ENCODE measurements at regions not wholly inside any gene's neighbourhood (a gene's known extent, or its start where the extent isn't known, plus 50 kb on each side); places are given as distances from the start of the nearest gene placed in this dataset.

- H4K20me1 ChIP-seq = no peaks in the 10 kb centered on the region
- no peaks in the 10 kb centered on the region for H3K36me3 ChIP-seq
- peaks cover 19% of the 10 kb centered on the region for H3K4me1 ChIP-seq
- H3K27ac ChIP-seq = no peak overlapping the region
- no peaks in the 10 kb centered on the region for H3K27me3 ChIP-seq
- H3K4me2 ChIP-seq = no peak overlapping the region
- no peak overlapping the region for H3K4me3 ChIP-seq
- TF ChIP-seq Cebpa-rat (IDR thresholded peaks at IDR 0.05) = no peak
- peaks cover 34% of the 10 kb centered on the region for H3K9me3 ChIP-seq
- H3K9ac ChIP-seq = no peak overlapping the region
These were observed 393.9 kb downstream of the KIF16B start for GRCh38 chr20:16179371-16179770.

GRCh38 chr20:16178546-16179135 lies 394.6 kb downstream of the KIF16B start:
- Histone ChIP-seq H3K27ac (no peak overlapping the region), H3K36me3 (no peaks in the 10 kb centered on the region), H3K27me3 (no peaks in the 10 kb centered on the region), H4K20me1 (no peaks in the 10 kb centered on the region), H3K4me3 (no peak overlapping the region), H3K9ac (no peak overlapping the region), H3K4me2 (no peak overlapping the region), H3K9me3 (peaks cover 35% of the 10 kb centered on the region), H3K4me1 (peaks cover 19% of the 10 kb centered on the region)
- no peak for TF ChIP-seq Cebpa-rat (IDR thresholded peaks at IDR 0.05)

- peak overlapping the region; percentile 64 for H3K4me2 ChIP-seq
- H3K27me3 ChIP-seq = no peaks in the 10 kb centered on the region
- H3K27ac ChIP-seq = peak overlapping the region; percentile 60
These were observed 397.8 kb downstream of the KIF16B start for GRCh38 chr20:16175322-16175961.

GRCh38 chr20:16174311-16174710 lies 398.9 kb downstream of the KIF16B start:
- Histone ChIP-seq H3K27ac (no peak overlapping the region), H3K27me3 (no peaks in the 10 kb centered on the region), H3K36me3 (no peaks in the 10 kb centered on the region), H3K4me1 (peaks cover 19% of the 10 kb centered on the region), H3K4me2 (no peak overlapping the region), H3K9ac (no peak overlapping the region), H3K9me3 (peaks cover 27% of the 10 kb centered on the region), H4K20me1 (no peaks in the 10 kb centered on the region), H3K4me3 (no peak overlapping the region)
- no peak for TF ChIP-seq Cebpa-rat (IDR thresholded peaks at IDR 0.05)

More at GRCh38 chr20:16175322-16175961, 397.8 kb downstream of the KIF16B start:
- Histone ChIP-seq H3K36me3 (no peaks in the 10 kb centered on the region), H3K4me3 (peak overlapping the region; percentile 9; the same call in 1 of the 2 replicates), H3K4me1 (peaks cover 19% of the 10 kb centered on the region), H3K9me3 (peaks cover 33% of the 10 kb centered on the region), H3K9ac (peak overlapping the region; percentile 46; the same call in 1 of the 2 replicates), H4K20me1 (no peaks in the 10 kb centered on the region)
- no peak for TF ChIP-seq Cebpa-rat (IDR thresholded peaks at IDR 0.05)

DNA sequence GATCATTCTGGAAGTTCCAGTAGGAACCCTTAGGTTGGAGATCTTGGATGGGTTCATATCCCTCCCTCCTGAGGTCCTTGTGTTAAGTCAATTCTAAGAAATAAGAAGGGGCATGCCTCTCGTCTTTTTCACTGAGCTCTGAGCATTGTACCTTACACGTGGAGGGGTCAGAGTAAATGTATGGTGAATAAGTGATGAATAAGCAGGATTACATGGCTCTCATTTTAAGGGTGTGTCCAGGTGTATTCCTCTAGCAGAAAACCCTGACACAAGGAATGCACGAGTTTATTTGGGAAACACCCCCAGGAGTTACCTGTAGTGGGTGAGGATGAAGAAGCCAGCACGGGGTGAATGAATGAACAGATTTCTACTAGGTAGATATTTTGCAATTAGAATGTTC lies 400.2 kb downstream of the KIF16B start:
- H3K36me3 ChIP-seq = no peaks in the 10 kb centered on the region
- H3K4me3 ChIP-seq = no peak overlapping the region
- no peak overlapping the region for H3K27ac ChIP-seq
- no peaks in the 10 kb centered on the region for H3K27me3 ChIP-seq
- no peak overlapping the region for H3K4me2 ChIP-seq
- H3K4me1 ChIP-seq = peaks cover 19% of the 10 kb centered on the region
- H4K20me1 ChIP-seq = no peaks in the 10 kb centered on the region
- H3K9ac ChIP-seq = no peak overlapping the region
- peaks cover 21% of the 10 kb centered on the region for H3K9me3 ChIP-seq
- TF ChIP-seq Cebpa-rat (IDR thresholded peaks at IDR 0.05) = no peak

DNA sequence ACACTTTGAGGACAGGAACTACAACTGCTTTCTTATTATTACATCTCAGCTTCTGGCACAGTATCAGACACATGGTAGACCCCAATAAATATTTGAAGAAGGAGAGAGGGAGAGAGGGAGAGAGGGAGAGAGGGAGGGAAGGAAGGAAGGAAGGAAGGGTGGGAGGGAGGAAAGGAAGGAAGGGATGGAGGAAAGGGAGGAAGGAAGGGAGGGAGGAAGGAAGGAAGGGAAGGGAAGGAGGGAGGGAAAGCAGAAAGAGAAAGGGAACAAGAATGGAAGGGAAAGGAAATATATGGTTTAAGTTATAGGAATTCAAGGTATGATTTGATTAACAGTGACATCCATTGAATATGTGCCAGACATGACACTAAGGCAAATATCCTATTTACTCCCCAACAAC lies 402.1 kb downstream of the KIF16B start:
- no peaks in the 10 kb centered on the region for H4K20me1 ChIP-seq
- H3K9ac ChIP-seq = no peak overlapping the region
- peaks cover 17% of the 10 kb centered on the region for H3K4me1 ChIP-seq
- no peak for TF ChIP-seq Cebpa-rat (IDR thresholded peaks at IDR 0.05)
- H3K4me3 ChIP-seq = no peak overlapping the region
- no peaks in the 10 kb centered on the region for H3K27me3 ChIP-seq
- H3K4me2 ChIP-seq = no peak overlapping the region
- H3K36me3 ChIP-seq = no peaks in the 10 kb centered on the region
- no peak overlapping the region for H3K27ac ChIP-seq
- peaks cover 15% of the 10 kb centered on the region for H3K9me3 ChIP-seq

GRCh38 chr20:16170406-16170971 lies 402.8 kb downstream of the KIF16B start:
- no peak for TF ChIP-seq Cebpa-rat (IDR thresholded peaks at IDR 0.05)
- Histone ChIP-seq H4K20me1 (no peaks in the 10 kb centered on the region), H3K4me3 (no peak overlapping the region)

DNA sequence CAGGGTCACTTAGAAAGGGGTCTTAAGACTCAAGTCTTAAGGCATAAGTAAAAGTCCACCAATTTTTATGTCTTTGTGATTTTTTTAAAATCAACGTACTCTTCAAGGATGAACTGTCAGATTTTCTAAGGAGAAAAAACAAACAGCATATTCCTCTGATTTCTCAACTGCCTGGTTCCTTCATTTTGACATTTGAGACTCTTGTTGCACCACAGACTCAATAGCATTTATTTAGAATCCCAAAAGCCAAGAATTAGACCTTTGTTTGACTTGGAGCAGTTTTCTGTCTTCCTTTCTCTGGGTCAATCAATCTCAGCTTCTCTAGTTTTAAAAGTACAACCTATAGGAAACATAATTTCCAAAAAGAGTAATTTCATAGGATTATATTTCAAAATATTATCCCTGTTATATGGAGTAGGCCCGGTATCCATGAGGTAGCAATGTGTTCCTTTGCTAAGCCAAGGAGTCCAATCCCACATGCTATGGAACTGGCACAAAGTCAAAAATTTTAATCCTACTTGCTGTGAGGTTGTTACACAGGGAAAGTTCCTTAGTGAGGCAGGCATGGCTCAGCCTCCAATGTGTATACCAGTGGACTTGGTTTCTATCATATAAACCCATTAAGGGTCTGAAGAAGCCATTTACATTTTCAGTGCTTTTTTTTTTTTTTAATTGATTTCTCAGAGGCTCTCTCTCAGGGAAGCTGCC lies 405.7 kb downstream of the KIF16B start:
- no peak overlapping the region for H3K4me3 ChIP-seq
- H3K9me3 ChIP-seq = peaks cover 17% of the 10 kb centered on the region
- H3K4me2 ChIP-seq = no peak overlapping the region
- H3K27me3 ChIP-seq = no peaks in the 10 kb centered on the region
- no peak overlapping the region for H3K9ac ChIP-seq
- H4K20me1 ChIP-seq = no peaks in the 10 kb centered on the region
- no peaks in the 10 kb centered on the region for H3K36me3 ChIP-seq
- no peak for TF ChIP-seq Cebpa-rat (IDR thresholded peaks at IDR 0.05)
- H3K27ac ChIP-seq = no peak overlapping the region
- H3K4me1 ChIP-seq = no peaks in the 10 kb centered on the region

More at GRCh38 chr20:16170406-16170971, 402.8 kb downstream of the KIF16B start:
- Histone ChIP-seq H3K9me3 (peaks cover 14% of the 10 kb centered on the region), H3K4me2 (no peak overlapping the region), H3K27ac (no peak overlapping the region), H3K36me3 (no peaks in the 10 kb centered on the region), H3K9ac (no peak overlapping the region), H3K27me3 (no peaks in the 10 kb centered on the region), H3K4me1 (peaks cover 10% of the 10 kb centered on the region)

GRCh38 chr20:16166737-16167136 lies 406.5 kb downstream of the KIF16B start:
- Histone ChIP-seq H3K27ac (no peak overlapping the region), H3K4me2 (no peak overlapping the region), H4K20me1 (no peaks in the 10 kb centered on the region), H3K9me3 (peaks cover 17% of the 10 kb centered on the region), H3K27me3 (no peaks in the 10 kb centered on the region), H3K4me1 (no peaks in the 10 kb centered on the region), H3K9ac (no peak overlapping the region), H3K36me3 (no peaks in the 10 kb centered on the region), H3K4me3 (no peak overlapping the region)
- TF ChIP-seq Cebpa-rat (IDR thresholded peaks at IDR 0.05) = no peak

- H4K20me1 ChIP-seq = no peaks in the 10 kb centered on the region
- no peaks in the 10 kb centered on the region for H3K36me3 ChIP-seq
- no peak for TF ChIP-seq Cebpa-rat (IDR thresholded peaks at IDR 0.05)
- H3K4me2 ChIP-seq = peak overlapping the region; percentile 84
- peak overlapping the region; percentile 83 for H3K27ac ChIP-seq
- H3K9me3 ChIP-seq = peaks cover 20% of the 10 kb centered on the region
- peak overlapping the region; percentile 59 for H3K9ac ChIP-seq
- H3K4me3 ChIP-seq = no peak overlapping the region; the same call in 1 of the 2 replicates
- H3K27me3 ChIP-seq = no peaks in the 10 kb centered on the region
- peaks cover 40% of the 10 kb centered on the region for H3K4me1 ChIP-seq
These were observed 414.3 kb downstream of the KIF16B start for GRCh38 chr20:16158976-16159286.

Data from BLaER1 (cell line).